Ovary (tissue), 7 donors: ENCODE measurements at regions not wholly inside any gene's neighbourhood (a gene's known extent, or its start where the extent isn't known, plus 50 kb on each side); places are given as distances from the start of the nearest gene placed in this dataset.

Source experiments
- DNase-seq, 5 donors: peaks; one replicate each; pipeline ENCODE4 v3.0.0-alpha.2; 2019 to 2020
- H3K27ac ChIP-seq, 2 donors: fragments of 200-600 bp; one replicate each; pipeline versions ENCODE4 v1.5.1 to v1.8.0; 2019 to 2022
- H3K27me3 ChIP-seq: fragments of 200-600 bp; one replicate; pipeline ENCODE4 v1.8.0; 2022
- H3K36me3 ChIP-seq: fragments of 200-600 bp; sonication (generic); one replicate; pipeline ENCODE4 v1.5.1; 2019
- H3K4me1 ChIP-seq: one replicate; pipeline ENCODE4 v1.8.1; 2013; ENCODE audit warnings: mild to moderate bottlenecking, moderate library complexity; ENCODE audit not compliant: insufficient read depth
- H3K4me3 ChIP-seq: fragments of 200-600 bp; sonication (generic); one replicate; pipeline ENCODE4 v1.5.1; 2017
- H3K9me3 ChIP-seq, 2 donors: fragments of 200-600 bp in 1 of 2; sonication (generic) in 1 of 2; one replicate each; pipeline versions ENCODE4 v1.5.1 to v1.8.1; 2013 to 2019; ENCODE audit warnings: mild to moderate bottlenecking in 1 of 2, moderate library complexity in 1 of 2
- CTCF ChIP-seq, 3 donors: fragments of 450-650 bp in 2 of 3; fragments of 200-600 bp in 1 of 3; IDR thresholded peaks; one replicate each; pipeline versions ENCODE4 v1.5.1 to v1.8.0; 2016 to 2022; ENCODE audit warnings: antibody characterized with exemption in 3 of 3, mild to moderate bottlenecking in 1 of 3
- EP300 ChIP-seq: sonication (generic); formaldehyde crosslinking; IDR thresholded peaks from one replicate; pipeline ENCODE4 v1.6.1; 2017; ENCODE audit warnings: antibody characterized with exemption
- POLR2A ChIP-seq: fragments of 450-650 bp; IDR thresholded peaks from one replicate; pipeline ENCODE4 v1.6.1; 2017; ENCODE audit warnings: antibody characterized with exemption, mild to moderate bottlenecking, moderate library complexity
- WGBS, 3 donors: extraction: QIAGEN DNeasy Blood & Tissue Kit in 1 of 3; methylation state at CpG; one replicate each; pipeline versions ENCODE4 v1.1.5 to v1.1.7; 2013 to 2017; 5-methylcytosine and 5-hydroxymethylcytosine counted together
- intact Hi-C, 4 donors: fragments of 100-400 bp; cut with DNase I; formaldehyde crosslinking; loops; one replicate each; pipeline versions ENCODE4 v1.11.0 to v1.15.1; 2022 to 2023
- donor health status: DM: no; HTN: no; CAD: no; lungs with moderate emphysema.
- donor health status: DM: no; HTN: no; CAD: no.
- donor health status: Bipolar disorder and iron deficiency.
- donor health status: DM: no; HTN: no; CAD: no.
- donor health status: DM: yes; HTN: yes; CAD: no.

- 95 to 100% (median 98%) methylated on average over 3 of the region's 3 CpGs for WGBS, 3 donors
- Histone ChIP-seq H3K27ac (no peak overlapping the region), H3K4me1 (peaks cover 4% of the 10 kb centered on the region), H3K9me3 (no peaks in the 10 kb centered on the region), H3K27me3 (no peaks in the 10 kb centered on the region), H3K4me3 (no peak overlapping the region), H3K36me3 (no peaks in the 10 kb centered on the region)
- intact Hi-C loops: no loop called here
- no peak for DNase-seq
- TF ChIP-seq EP300 (no peak), POLR2A (no peak), CTCF (IDR thresholded peaks at IDR 0.05) (no peak)
Measured at GRCh38 chr5:96093340-96093739, 131.7 kb upstream of the ELL2 start.

GRCh38 chr5:96091874-96092273 is 130.2 kb upstream of the ELL2 start:
- DNase-seq: no peak
- TF ChIP-seq CTCF (IDR thresholded peaks at IDR 0.05) (no peak), EP300 (no peak), POLR2A (no peak)
- no peaks in the 10 kb centered on the region for H3K9me3 ChIP-seq
- H3K4me1 ChIP-seq: peaks cover 4% of the 10 kb centered on the region
- 96 to 98% (median 97%) methylated on average over 1 of the region's 1 CpG for WGBS, 3 donors
- intact Hi-C loops: no loop called here
- no peaks in the 10 kb centered on the region for H3K36me3 ChIP-seq
- no peak overlapping the region for H3K27ac ChIP-seq
- no peak overlapping the region for H3K4me3 ChIP-seq
- H3K27me3 ChIP-seq: no peaks in the 10 kb centered on the region

- no peak overlapping the region for H3K4me3 ChIP-seq
- TF ChIP-seq CTCF (IDR thresholded peaks at IDR 0.05): no peak
- TF ChIP-seq POLR2A: no peak
- TF ChIP-seq EP300: no peak
- H3K27me3 ChIP-seq: no peaks in the 10 kb centered on the region
- no peaks in the 10 kb centered on the region for H3K36me3 ChIP-seq
- no peaks in the 10 kb centered on the region for H3K9me3 ChIP-seq
- no peak for DNase-seq
- 88 to 90% (median 88%) methylated on average over 1 of the region's 1 CpG for WGBS, 3 donors
- no peak overlapping the region for H3K27ac ChIP-seq
- H3K4me1 ChIP-seq: peaks cover 4% of the 10 kb centered on the region
- intact Hi-C loops: no loop called here
Measured at GRCh38 chr5:96090215-96090614, 128.6 kb upstream of the ELL2 start.

- H3K27ac ChIP-seq: no peak overlapping the region
Measured at GRCh38 chr5:96088706-96089498, 127.3 kb upstream of the ELL2 start.

More at GRCh38 chr5:96088706-96089498, 127.3 kb upstream of the ELL2 start:
- no peaks in the 10 kb centered on the region for H3K36me3 ChIP-seq
- H3K4me3 ChIP-seq: no peak overlapping the region
- 83 to 90% (median 86%) methylated on average over 4 of the region's 4 CpGs for WGBS, 3 donors
- intact Hi-C loops: no loop called here
- TF ChIP-seq EP300 (no peak), POLR2A (no peak), CTCF (IDR thresholded peaks at IDR 0.05) (no peak)
- H3K27me3 ChIP-seq: no peaks in the 10 kb centered on the region
- H3K4me1 ChIP-seq: no peaks in the 10 kb centered on the region
- no peak for DNase-seq
- no peaks in the 10 kb centered on the region for H3K9me3 ChIP-seq
